Nephron progenitor cell (in vitro differentiated cells): ENCODE measurements at regions not wholly inside any gene's neighbourhood (a gene's known extent, or its start where the extent isn't known, plus 50 kb on each side); places are given as distances from the start of the nearest gene placed in this dataset.
A peak's percentile ranks its signal among the peaks of the same experiment; 100 is the strongest.

Source experiments
- DNase-seq: peaks from one replicate; pipeline ENCODE4 v3.0.0; 2021
- H3K27ac Mint-ChIP-seq: 2 replicates; pipeline ENCODE4 v1.8.0; 2021; ENCODE audit warnings: mild to moderate bottlenecking, moderate library complexity, mixed read lengths
- H3K27me3 Mint-ChIP-seq: 2 replicates; pipeline ENCODE4 v1.8.0; 2021; ENCODE audit warnings: mild to moderate bottlenecking, low read depth, mixed read lengths; ENCODE audit not compliant: poor library complexity
- H3K36me3 Mint-ChIP-seq: 2 replicates; pipeline ENCODE4 v1.8.0; 2021; ENCODE audit warnings: low read depth, mixed read lengths
- H3K4me1 Mint-ChIP-seq: 2 replicates; pipeline ENCODE4 v1.8.0; 2021; ENCODE audit warnings: mixed read lengths
- H3K4me3 Mint-ChIP-seq: 2 replicates; pipeline ENCODE4 v1.8.0; 2021; ENCODE audit warnings: mild to moderate bottlenecking, moderate library complexity, mixed read lengths
- H3K9me3 Mint-ChIP-seq: 2 replicates; pipeline ENCODE4 v1.8.0; 2021; ENCODE audit warnings: mild to moderate bottlenecking, moderate library complexity, mixed read lengths
- CTCF ChIP-seq: fragments of 200-600 bp; sonication (generic); IDR thresholded peaks from 2 replicates; pipeline ENCODE4 v1.5.0; 2021; ENCODE audit warnings: antibody characterized with exemption

- peaks cover 16% of the 10 kb centered on the region for H3K9me3 Mint-ChIP-seq
- H3K4me3 Mint-ChIP-seq: no peak overlapping the region
- DNase-seq: no peak
- H3K36me3 Mint-ChIP-seq: peaks cover 4% of the 10 kb centered on the region
- H3K27me3 Mint-ChIP-seq: no peaks in the 10 kb centered on the region
- no peak overlapping the region for H3K27ac Mint-ChIP-seq
- no peak for TF ChIP-seq CTCF
- H3K4me1 Mint-ChIP-seq: peaks cover 56% of the 10 kb centered on the region
These were observed 134.6 kb downstream of the TEX36 start for GRCh38 chr10:125548356-125548755.

- Mint-ChIP-seq H3K4me1 (peaks cover 66% of the 10 kb centered on the region), H3K27me3 (no peaks in the 10 kb centered on the region), H3K27ac (no peak overlapping the region), H3K4me3 (no peak overlapping the region), H3K9me3 (peaks cover 10% of the 10 kb centered on the region), H3K36me3 (no peaks in the 10 kb centered on the region)
- no peak for DNase-seq
- no peak for TF ChIP-seq CTCF
These were observed 135.8 kb downstream of the TEX36 start for GRCh38 chr10:125547010-125547650.

GRCh38 chr10:125543796-125544195, 139.2 kb downstream of the TEX36 start:
- H3K4me1 Mint-ChIP-seq: peaks cover 66% of the 10 kb centered on the region
- H3K27ac Mint-ChIP-seq: peak overlapping the region; percentile 13
- no peak overlapping the region for H3K4me3 Mint-ChIP-seq
- no peak for TF ChIP-seq CTCF
- no peaks in the 10 kb centered on the region for H3K36me3 Mint-ChIP-seq
- DNase-seq: no peak
- H3K9me3 Mint-ChIP-seq: no peaks in the 10 kb centered on the region
- peaks cover 3% of the 10 kb centered on the region for H3K27me3 Mint-ChIP-seq

GRCh38 chr10:125538947-125539731, 143.8 kb downstream of the TEX36 start:
- Mint-ChIP-seq H3K4me3 (no peak overlapping the region), H3K36me3 (no peaks in the 10 kb centered on the region), H3K27ac (no peak overlapping the region), H3K4me1 (peaks cover 75% of the 10 kb centered on the region), H3K9me3 (no peaks in the 10 kb centered on the region), H3K27me3 (peaks cover 9% of the 10 kb centered on the region)
- no peak for DNase-seq
- no peak for TF ChIP-seq CTCF

GRCh38 chr10:125536236-125536635, 146.7 kb downstream of the TEX36 start:
- Mint-ChIP-seq H3K9me3 (no peaks in the 10 kb centered on the region), H3K4me1 (peaks cover 73% of the 10 kb centered on the region), H3K4me3 (no peak overlapping the region), H3K27ac (no peak overlapping the region), H3K36me3 (no peaks in the 10 kb centered on the region), H3K27me3 (peaks cover 9% of the 10 kb centered on the region)
- TF ChIP-seq CTCF: no peak
- no peak for DNase-seq
